Prostate gland (tissue), 2 donors: ENCODE measurements at regions not wholly inside any gene's neighbourhood (a gene's known extent, or its start where the extent isn't known, plus 50 kb on each side); places are given as distances from the start of the nearest gene placed in this dataset.

Experiments
- POLR2A ChIP-seq: fragments of 450-650 bp; IDR thresholded peaks from one replicate; pipeline ENCODE4 v1.6.1; 2016; ENCODE audit warnings: antibody characterized with exemption, mild to moderate bottlenecking
- TF ChIP-seq, protein P1 (sequence below), 4 experiments: fragments of 200-600 bp in 2 of 4; fragments of 450-650 bp in 2 of 4; sonication (generic) in 2 of 4; IDR thresholded peaks; 1 replicate in 3 of 4; 2 replicates in 1 of 4; pipeline ENCODE4 v1.5.1; 2016 to 2019; ENCODE audit warnings: antibody characterized with exemption in 4 of 4, mild to moderate bottlenecking in 2 of 4, moderate library complexity in 2 of 4

DNA sequence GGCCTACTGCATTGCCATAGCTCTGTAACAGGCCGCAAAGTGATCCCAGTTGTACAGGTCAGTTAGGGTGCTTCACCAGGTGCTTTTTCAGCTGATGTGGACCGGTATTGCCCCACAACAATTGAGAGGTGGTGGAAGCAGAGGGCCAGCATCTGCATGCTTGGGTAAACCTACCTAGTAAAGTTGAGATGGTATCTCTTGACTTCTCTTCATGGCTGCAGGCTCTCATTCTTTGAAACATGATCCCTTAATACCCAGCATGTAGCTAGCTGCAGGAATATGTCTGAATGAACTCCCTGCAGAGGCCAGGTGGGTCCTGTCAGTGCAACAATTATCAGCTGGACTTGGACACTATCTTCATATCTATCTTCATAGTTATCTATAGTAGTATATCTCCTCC lies 60.7 kb upstream of the CCDC6 start:
- TF ChIP-seq, protein P1, sequence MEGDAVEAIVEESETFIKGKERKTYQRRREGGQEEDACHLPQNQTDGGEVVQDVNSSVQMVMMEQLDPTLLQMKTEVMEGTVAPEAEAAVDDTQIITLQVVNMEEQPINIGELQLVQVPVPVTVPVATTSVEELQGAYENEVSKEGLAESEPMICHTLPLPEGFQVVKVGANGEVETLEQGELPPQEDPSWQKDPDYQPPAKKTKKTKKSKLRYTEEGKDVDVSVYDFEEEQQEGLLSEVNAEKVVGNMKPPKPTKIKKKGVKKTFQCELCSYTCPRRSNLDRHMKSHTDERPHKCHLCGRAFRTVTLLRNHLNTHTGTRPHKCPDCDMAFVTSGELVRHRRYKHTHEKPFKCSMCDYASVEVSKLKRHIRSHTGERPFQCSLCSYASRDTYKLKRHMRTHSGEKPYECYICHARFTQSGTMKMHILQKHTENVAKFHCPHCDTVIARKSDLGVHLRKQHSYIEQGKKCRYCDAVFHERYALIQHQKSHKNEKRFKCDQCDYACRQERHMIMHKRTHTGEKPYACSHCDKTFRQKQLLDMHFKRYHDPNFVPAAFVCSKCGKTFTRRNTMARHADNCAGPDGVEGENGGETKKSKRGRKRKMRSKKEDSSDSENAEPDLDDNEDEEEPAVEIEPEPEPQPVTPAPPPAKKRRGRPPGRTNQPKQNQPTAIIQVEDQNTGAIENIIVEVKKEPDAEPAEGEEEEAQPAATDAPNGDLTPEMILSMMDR (IDR thresholded peaks at IDR 0.05), result no peak
- no peak for TF ChIP-seq POLR2A
